BE2C (cell line): ENCODE measurements at regions not wholly inside any gene's neighbourhood (a gene's known extent, or its start where the extent isn't known, plus 50 kb on each side); places are given as distances from the start of the nearest gene placed in this dataset.

Experiments
- DNase-seq: peaks from one replicate; pipeline ENCODE4 v3.0.0-alpha.2; 2020
- H3K27me3 ChIP-seq: fragments of 250-450 bp; sonication (Bioruptor Pico); 2 replicates; pipeline ENCODE4 v1.5.1; 2020; ENCODE audit warnings: mild to moderate bottlenecking
- H3K36me3 ChIP-seq: fragments of 250-450 bp; sonication (Bioruptor Pico); 2 replicates; pipeline ENCODE4 v1.5.1; 2020; ENCODE audit warnings: mild to moderate bottlenecking
- H3K4me1 ChIP-seq: fragments of 250-450 bp; sonication (Bioruptor Pico); 2 replicates; pipeline ENCODE4 v1.5.1; 2020
- H3K4me3 ChIP-seq: 2 replicates; pipeline ENCODE4 v1.5.1; 2011; ENCODE audit warnings: low read depth, low read length
- H3K9me3 ChIP-seq: fragments of 250-450 bp; sonication (Bioruptor Pico); 2 replicates; pipeline ENCODE4 v1.5.1; 2020
- TF ChIP-seq, protein P1 (sequence below): IDR thresholded peaks from 2 replicates; pipeline ENCODE4 v1.5.1; 2012; ENCODE audit warnings: mild to moderate bottlenecking, low read depth, low read length

GRCh38 chr19:29010276-29010675, 202.7 kb downstream of the UQCRFS1 start:
- H3K4me3 ChIP-seq, result no peak overlapping the region
- TF ChIP-seq, protein P1, sequence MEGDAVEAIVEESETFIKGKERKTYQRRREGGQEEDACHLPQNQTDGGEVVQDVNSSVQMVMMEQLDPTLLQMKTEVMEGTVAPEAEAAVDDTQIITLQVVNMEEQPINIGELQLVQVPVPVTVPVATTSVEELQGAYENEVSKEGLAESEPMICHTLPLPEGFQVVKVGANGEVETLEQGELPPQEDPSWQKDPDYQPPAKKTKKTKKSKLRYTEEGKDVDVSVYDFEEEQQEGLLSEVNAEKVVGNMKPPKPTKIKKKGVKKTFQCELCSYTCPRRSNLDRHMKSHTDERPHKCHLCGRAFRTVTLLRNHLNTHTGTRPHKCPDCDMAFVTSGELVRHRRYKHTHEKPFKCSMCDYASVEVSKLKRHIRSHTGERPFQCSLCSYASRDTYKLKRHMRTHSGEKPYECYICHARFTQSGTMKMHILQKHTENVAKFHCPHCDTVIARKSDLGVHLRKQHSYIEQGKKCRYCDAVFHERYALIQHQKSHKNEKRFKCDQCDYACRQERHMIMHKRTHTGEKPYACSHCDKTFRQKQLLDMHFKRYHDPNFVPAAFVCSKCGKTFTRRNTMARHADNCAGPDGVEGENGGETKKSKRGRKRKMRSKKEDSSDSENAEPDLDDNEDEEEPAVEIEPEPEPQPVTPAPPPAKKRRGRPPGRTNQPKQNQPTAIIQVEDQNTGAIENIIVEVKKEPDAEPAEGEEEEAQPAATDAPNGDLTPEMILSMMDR, result no peak
- no peak for DNase-seq
- no peaks in the 10 kb centered on the region for H3K9me3 ChIP-seq
- H3K27me3 ChIP-seq, result no peaks in the 10 kb centered on the region
- H3K36me3 ChIP-seq, result no peaks in the 10 kb centered on the region
- no peaks in the 10 kb centered on the region for H3K4me1 ChIP-seq

- Histone ChIP-seq H3K4me3 (no peak overlapping the region), H3K4me1 (no peaks in the 10 kb centered on the region), H3K36me3 (no peaks in the 10 kb centered on the region), H3K9me3 (no peaks in the 10 kb centered on the region), H3K27me3 (no peaks in the 10 kb centered on the region)
- TF ChIP-seq, protein P1, result no peak
- no peak for DNase-seq
Measured at GRCh38 chr19:29006057-29006735, 206.8 kb downstream of the UQCRFS1 start.

DNA sequence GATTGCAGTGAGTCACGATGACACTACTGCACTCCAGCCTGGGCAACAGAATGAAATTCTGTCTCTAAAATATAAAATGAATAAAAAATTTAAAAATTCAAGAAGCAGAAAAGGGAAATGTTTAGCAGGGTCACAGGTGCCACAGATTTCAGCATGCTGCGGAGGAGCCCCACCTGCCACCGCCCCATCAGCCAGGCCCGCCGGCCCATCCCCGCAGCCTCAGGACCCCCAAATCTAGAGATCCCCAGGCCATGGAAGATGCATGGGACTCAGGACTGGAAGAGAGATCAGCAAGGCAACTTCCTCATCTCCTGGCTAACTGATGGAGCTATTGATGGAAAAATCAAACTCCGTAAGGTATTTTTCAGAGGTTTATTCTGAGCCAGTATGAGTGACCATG, 208.2 kb downstream of the UQCRFS1 start:
- Histone ChIP-seq H3K27me3 (no peaks in the 10 kb centered on the region), H3K9me3 (no peaks in the 10 kb centered on the region), H3K36me3 (no peaks in the 10 kb centered on the region), H3K4me3 (no peak overlapping the region), H3K4me1 (no peaks in the 10 kb centered on the region)
- DNase-seq, result no peak
- TF ChIP-seq, protein P1, result no peak

DNA sequence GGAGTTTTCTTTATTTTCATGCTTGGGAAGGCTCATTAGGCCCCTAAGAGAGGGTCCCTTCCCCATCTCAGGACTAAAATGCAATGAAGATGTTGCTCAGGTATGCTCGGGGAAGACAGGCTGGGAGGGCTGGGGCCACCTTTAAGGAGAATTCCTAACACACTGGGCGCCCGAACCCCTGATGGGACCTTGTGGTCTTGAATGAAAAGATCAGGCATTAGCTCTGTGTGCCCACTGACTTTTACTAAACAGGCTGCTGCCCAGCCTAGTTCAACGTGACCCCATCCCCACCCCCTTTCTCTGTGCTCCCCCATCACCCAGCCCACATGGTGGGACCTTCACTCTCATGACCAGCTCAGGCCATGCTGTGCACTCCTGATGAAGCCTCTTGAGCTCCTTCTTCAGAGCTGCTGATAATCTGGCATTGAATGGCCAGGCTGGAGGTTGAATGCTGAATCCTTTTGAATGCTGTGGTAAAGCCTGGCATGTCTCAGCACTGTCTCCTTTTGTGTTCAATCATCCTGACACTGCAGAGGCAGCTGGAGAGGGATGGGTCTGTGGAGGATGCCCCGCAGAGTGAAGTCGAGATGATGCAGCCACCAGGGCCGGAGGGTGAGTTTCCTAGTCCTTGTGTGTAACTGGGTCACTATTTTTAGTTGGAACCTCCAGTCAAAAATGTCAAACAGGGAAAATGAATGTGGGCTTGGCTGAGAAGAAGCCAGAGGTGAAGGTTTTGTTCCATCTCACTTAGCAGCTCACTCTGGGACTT, 209.1 kb downstream of the UQCRFS1 start:
- TF ChIP-seq, protein P1, result no peak
- Histone ChIP-seq H3K9me3 (no peaks in the 10 kb centered on the region), H3K27me3 (no peaks in the 10 kb centered on the region), H3K4me3 (no peak overlapping the region), H3K4me1 (no peaks in the 10 kb centered on the region), H3K36me3 (no peaks in the 10 kb centered on the region)
- no peak for DNase-seq

DNA sequence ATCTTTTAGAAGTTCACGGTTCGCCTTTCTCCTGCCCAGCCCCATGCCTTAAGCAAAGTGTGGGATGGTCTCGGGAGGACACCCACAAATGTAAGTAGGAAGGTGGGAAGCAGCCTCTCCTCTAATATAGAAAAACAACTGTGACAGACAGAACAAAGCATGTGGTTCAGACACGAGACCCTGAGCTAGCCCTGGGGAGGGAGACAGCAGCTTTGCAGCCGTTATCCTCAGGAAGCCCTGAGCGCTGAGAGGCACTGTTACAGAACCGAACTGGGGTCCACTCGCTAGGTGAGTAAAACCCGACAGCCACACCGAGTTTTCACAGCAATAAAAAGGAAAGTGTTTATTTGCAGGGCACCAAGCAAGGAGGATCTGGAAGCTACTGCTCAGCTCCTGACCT, 210.6 kb downstream of the UQCRFS1 start:
- Histone ChIP-seq H3K4me3 (no peak overlapping the region), H3K9me3 (no peaks in the 10 kb centered on the region), H3K36me3 (no peaks in the 10 kb centered on the region), H3K4me1 (no peaks in the 10 kb centered on the region), H3K27me3 (no peaks in the 10 kb centered on the region)
- TF ChIP-seq, protein P1, result no peak
- no peak for DNase-seq
